Retinal pigment epithelial cell (primary cell): ENCODE measurements at regions not wholly inside any gene's neighbourhood (a gene's known extent, or its start where the extent isn't known, plus 50 kb on each side); places are given as distances from the start of the nearest gene placed in this dataset.

Source experiments
- DNase-seq: peaks from one replicate; pipeline ENCODE4 v3.0.0-alpha.2; 2010; ENCODE audit warnings: low read depth
- H3K4me3 ChIP-seq: 2 replicates; pipeline ENCODE4 v1.5.1; 2011; ENCODE audit warnings: mild to moderate bottlenecking, low read length, control low read depth, moderate library complexity
- CTCF ChIP-seq: conservative IDR thresholded peaks from 2 replicates; pipeline ENCODE4 v1.5.1; 2011; ENCODE audit warnings: low read depth, low read length, control low read depth, inconsistent platforms

GRCh38 chr2:122001441-122001874 is 246.0 kb downstream of the TSN start:
- DNase-seq = no peak
- H3K4me3 ChIP-seq = no peak overlapping the region
- no peak for TF ChIP-seq CTCF

GRCh38 chr2:122003196-122003940 is 247.9 kb downstream of the TSN start:
- no peak overlapping the region for H3K4me3 ChIP-seq
- DNase-seq = no peak
- TF ChIP-seq CTCF = no peak

GRCh38 chr2:122007126-122007525 is 251.7 kb downstream of the TSN start:
- TF ChIP-seq CTCF = no peak
- no peak overlapping the region for H3K4me3 ChIP-seq

GRCh38 chr2:122007577-122007976 is 252.1 kb downstream of the TSN start:
- no peak for TF ChIP-seq CTCF
- no peak for DNase-seq
- H3K4me3 ChIP-seq = no peak overlapping the region

More at GRCh38 chr2:122007126-122007525, 251.7 kb downstream of the TSN start:
- DNase-seq = no peak

- H3K4me3 ChIP-seq = no peak overlapping the region
- no peak for DNase-seq
- no peak for TF ChIP-seq CTCF
Observed at GRCh38 chr2:122009561-122009960, 254.1 kb downstream of the TSN start.

GRCh38 chr2:122011493-122012270 is 256.2 kb downstream of the TSN start:
- DNase-seq = no peak
- no peak overlapping the region for H3K4me3 ChIP-seq
- TF ChIP-seq CTCF = no peak
